ENCODE measurements at regions not wholly inside any gene's neighbourhood (a gene's known extent, or its start where the extent isn't known, plus 50 kb on each side); places are given as distances from the start of the nearest gene placed in this dataset.

DNA sequence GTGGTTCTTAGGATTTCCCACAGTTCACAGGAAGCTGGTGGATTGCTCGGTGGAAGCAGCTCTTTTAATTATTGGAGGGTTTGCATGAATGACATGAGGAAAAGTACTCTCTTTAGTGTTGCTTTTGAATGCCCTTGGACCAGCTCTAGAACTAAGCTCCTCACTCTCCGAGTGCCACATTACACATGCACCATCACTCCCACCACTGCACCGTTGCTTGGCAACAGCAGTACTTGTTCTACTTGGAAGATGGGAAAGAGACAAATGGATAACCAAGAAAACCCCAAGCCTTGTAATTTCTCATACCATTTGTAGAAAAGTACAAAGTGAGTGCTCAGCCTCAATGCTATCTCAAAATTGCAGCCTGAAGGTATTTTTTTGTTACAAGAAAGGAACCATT lies 620.2 kb upstream of the BOD1L1 start:
- DNase-seq = no peak

- no peak for DNase-seq
Observed at GRCh38 chr4:14249226-14249625, 621.7 kb upstream of the BOD1L1 start.

DNA sequence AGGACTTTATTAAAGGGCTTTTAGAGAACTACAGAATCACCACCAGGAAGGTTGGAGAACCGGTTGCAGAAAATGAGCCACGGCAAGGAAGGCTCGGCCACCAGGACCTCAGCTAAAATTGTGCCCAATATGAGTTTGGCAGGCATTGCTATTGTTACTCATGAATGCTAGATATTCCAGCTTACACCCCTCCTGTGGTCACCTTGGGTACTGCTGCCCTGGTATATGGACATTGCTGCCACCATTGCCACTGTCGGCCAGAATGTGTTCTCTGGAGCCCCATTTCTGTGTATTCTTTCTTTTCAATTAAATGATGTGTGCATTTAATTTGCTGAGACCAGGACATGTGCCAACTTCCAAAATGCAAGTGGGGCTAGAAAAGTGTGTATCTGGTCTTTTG lies 626.7 kb upstream of the BOD1L1 start:
- DNase-seq = peak in 1 of 3 donors; percentile 4

DNA sequence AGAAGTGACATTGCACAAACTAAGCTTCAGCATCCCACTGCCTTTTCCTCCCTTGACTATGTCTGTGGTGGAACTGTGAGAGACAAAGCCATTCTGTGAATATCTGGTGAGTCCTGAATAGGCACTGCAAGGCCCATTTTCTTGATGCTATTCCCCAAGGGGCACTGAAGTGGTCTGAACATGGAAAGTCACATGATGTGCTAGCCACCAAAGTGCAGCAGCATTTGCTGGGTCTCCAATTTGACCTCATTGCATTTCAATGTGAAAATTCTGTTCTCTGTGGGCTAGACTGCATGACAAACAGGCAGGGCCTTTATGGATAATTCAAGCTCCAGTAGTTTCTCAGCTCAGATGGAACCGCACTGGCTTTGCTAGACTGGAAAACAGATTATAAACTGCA lies 627.4 kb upstream of the BOD1L1 start:
- DNase-seq = no peak

DNA sequence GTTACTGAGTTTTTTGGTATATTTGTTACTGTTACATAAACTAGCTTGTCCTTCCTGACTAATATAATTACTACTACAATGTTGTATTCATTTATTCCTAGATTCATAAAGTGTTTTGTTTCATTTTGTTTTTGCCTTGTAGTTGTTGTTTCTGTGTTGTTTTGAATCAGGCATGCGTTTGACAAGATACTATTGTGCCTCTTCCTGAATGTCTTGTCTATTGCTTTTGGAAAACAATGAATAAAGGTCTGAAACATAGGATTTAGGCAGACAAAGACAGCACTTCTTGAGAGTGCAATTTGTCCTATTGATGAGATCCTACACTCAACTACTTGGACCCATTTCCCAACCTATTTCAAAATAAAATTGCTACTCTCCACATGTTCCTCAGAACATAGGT lies 630.4 kb upstream of the BOD1L1 start:
- no peak for DNase-seq

GRCh38 chr4:14259936-14260335 lies 632.4 kb upstream of the BOD1L1 start:
- no peak for DNase-seq

DNA sequence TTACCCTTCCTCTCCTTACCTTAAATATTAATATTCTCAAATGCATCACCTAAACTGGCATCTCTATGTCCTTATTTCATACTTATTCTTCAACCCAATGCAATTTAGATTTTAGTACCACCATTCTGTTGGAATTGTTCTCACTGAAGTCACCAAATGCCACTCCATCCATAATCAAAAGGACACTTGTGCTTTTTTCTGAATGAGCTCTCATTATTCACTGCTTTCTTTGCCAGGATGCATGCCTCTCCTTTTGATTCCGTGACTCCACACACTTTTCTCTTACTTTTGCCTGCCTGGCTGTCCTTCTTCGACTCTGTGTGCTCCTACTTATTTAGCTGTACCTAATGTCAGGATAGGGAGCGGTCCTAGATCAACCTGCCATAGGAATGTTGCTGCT lies 633.1 kb upstream of the BOD1L1 start:
- DNase-seq = no peak

DNA sequence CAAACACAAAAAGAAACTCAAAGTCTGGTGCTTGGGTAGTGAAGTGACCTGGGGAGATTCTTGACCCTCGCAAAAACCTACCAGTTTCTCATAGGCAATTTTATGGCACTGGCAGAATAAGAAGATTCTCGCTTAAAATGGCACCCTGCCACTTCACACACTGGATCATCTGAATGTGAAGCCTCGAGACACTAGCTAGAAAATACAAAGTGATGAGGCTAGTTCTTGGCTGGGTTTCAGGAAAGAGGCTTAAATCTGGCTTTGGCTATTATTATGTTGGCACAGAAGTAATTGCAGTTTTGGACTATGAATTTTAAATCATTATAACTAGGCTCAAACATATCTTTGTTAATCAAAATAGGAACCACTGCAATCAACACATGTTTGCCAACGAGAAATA lies 634.7 kb upstream of the BOD1L1 start:
- DNase-seq = no peak

- no peak for DNase-seq
Observed at GRCh38 chr4:14264437-14264836, 636.9 kb upstream of the BOD1L1 start.

DNA sequence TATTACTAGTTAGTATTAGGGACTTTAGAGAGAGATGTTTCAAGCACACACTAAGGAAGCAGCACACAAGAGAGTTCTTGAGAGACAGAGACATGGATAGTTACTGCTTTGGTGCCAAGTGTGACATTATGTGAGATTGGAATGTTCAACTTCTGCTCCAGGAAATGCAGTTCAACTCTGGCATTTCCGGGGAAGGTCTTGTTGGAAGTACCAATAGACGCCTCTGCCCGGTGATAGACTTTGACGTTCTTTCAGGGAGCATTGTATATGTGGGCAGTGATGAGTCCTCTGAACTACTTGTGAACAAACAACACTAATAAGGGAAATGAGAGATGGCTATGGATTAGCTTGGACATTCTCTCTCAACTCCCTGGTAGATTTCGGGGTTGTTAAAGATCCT lies 638.1 kb upstream of the BOD1L1 start:
- DNase-seq = no peak

DNA sequence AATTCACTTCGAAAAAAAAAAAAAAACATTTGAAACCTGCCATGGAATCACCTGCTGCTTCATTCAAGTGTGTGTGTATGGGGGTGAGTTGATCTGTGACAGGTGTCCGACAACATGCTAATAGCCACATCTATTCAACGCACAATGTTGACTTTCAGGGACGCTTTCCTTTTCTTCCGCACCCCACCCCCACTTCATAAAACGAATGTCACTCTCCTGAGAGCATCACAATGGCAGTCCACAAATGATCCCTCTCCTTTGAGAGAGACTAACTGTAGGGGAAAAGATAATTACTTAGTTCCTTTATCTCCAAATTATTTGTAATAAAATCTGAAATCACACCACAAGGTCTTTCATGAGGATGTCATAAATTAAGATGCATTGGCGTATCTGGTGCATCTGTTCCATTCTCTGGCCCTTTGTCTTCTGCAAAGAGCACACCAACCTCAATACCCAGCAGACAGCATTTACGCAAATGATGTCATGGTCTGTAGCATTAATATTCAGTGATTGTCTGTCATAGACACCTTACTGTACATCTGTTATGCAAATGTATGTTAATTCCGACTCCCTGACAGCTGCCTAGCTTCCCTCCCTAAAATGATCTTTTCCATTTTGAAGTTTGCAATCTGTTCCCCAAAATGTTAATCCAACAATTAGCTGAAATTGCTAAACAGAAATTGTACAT lies 640.0 kb upstream of the BOD1L1 start:
- no peak for DNase-seq

DNA sequence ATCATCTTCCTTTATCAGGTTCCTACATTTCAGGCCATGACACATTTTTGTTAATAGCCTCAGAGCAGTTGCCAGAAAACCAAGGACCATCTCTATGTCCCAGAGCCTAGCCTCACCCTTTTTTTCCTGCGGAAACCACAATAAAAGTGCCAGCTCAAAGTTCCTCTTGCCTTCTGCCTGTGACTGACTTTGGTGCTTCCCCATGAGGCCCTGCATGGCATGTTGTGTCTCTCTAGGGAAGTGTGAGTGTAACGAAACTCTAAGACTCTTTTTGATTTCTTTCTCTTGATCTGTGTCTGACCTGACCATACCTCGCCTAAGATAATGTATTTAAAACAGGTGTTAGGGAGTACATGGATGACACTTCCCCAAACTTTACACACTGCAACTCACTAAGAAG lies 642.3 kb upstream of the BOD1L1 start:
- DNase-seq = peak; percentile 3 to 32 (median 10)

DNA sequence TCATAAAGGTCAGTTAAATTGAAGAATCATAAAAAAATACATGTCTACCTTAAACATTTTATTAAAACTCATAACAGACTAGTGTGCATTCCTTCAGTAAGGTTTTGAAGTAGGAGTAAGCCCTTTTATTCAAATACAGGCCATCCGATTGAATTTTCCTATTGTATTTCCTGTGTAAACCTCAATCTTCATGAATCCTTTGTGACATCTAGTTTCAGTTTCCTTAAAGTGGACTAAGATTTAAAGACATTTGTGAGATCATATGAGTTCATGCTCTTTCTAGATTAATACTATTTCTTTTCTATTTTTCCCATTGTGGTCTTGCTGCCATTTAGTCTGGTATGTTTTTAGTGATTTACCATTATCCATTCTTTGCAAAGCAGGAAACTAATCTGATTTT lies 644.7 kb upstream of the BOD1L1 start:
- DNase-seq = no peak

GRCh38 chr4:14277505-14277904 lies 650.0 kb upstream of the BOD1L1 start:
- DNase-seq = peak in 1 of 3 donors; percentile 5

DNA sequence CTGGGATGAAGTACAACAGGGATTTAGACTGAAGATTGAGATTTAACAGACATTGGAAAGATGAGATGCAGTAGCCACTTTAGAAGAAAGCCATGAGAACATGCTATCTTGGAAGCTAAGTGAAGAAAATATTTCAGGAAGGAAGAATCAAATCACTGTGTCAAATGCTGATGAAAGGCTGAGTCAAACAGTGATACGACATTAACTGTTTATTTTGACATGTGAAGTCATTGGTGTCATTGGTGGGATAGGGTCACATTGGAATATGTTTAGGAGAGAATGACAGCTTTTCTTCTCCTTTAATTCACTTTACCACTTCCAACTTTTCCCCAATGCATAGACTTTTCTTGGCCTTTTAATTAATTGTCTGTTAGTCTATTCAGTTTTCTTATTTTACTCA lies 653.0 kb upstream of the BOD1L1 start:
- DNase-seq = no peak

GRCh38 chr4:14284578-14284977 lies 657.1 kb upstream of the BOD1L1 start:
- DNase-seq = no peak

DNA sequence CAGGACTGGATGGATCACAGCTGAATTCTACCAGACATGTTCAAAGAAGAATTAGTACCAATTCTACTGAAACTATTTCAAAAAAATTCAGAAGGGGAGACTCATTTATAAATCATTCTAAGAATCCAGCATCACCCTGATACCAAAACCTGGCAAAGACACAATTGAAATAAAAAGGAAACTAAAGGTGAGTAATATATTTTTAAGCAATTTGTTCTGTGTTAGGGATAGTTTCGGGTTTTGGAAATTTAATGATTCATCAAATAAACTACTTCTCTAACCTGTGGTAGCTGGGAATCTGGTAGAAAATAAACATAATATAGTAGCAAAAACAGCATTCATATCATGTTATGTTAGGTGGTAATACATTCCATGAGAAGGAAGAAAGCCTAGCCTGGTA lies 662.2 kb upstream of the BOD1L1 start:
- no peak for DNase-seq

DNA sequence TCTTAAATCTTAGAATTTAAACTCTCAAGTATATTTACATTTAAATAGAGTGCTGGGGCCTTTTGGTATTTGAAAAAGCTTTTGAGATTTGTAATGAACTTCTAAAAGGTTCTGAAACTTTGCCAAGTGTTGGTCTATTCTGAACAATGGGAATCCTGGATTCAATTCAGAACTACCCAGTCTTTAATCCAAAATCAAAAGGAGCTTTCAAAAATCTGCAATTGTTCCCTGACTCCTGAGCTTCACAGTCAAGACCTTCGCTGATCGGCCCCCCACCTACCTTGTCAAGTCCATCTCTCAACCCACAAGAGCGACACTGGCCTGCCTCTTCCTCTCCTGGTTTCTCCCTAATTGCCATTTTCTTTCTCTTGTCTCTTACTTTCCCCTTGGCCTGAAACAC lies 666.1 kb upstream of the BOD1L1 start:
- DNase-seq = no peak

DNA sequence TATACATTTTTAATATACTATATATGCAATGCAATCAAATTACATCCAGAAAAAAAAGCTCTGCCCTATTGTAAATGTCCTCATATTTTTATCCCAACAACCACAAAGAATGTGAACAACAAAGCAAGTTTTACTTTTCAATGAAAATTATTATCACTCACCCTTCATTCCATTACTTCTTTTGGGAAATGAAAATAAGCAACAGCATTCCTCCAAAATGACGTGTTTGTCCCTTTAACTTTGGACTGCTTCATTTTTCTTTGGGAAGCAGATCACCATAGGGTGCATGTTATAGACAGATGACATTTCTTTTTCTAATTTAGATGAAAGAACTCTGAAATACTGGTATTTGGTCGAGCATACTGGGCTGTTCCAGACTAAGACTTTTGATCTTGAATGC lies 667.1 kb upstream of the BOD1L1 start:
- DNase-seq = no peak

GRCh38 chr4:14299166-14299565 lies 671.6 kb upstream of the BOD1L1 start:
- DNase-seq = no peak

DNA sequence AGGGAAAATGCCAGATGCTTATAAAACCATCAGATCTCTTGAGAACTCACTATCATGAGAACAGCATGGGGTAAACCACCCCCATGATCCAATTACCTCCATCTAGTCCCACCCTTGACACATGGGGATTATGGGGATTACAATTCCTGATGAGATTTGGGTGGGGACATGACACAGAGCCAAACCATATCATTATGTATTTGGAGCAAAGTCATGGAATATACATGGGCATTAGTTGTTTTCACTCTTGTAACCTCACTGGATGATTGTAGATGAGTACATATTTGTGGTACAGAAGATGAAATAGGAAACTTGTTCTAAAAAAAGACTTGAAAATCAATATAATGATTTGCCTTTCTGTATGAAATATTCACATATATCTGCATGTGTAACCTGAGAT lies 674.5 kb upstream of the BOD1L1 start:
- DNase-seq = no peak

DNA sequence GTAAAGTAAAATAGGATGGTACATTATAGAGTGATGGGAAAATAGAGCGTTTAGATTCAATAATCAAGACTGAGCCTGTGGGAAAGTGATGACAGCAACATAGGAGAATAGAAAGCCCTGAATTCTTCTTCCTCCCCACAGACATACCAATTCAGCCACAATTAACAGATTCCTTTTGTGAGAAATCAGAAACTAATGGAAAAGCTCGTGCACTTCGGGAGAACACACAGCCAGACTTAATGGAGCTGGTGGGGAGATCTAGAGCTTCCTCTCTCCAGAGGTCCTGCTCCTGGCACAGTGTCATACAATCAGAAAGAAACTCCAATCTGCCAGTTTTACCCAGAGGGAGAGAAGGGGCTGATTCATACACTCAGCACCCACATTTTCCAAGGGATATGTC lies 676.3 kb upstream of the BOD1L1 start:
- DNase-seq = no peak

DNA sequence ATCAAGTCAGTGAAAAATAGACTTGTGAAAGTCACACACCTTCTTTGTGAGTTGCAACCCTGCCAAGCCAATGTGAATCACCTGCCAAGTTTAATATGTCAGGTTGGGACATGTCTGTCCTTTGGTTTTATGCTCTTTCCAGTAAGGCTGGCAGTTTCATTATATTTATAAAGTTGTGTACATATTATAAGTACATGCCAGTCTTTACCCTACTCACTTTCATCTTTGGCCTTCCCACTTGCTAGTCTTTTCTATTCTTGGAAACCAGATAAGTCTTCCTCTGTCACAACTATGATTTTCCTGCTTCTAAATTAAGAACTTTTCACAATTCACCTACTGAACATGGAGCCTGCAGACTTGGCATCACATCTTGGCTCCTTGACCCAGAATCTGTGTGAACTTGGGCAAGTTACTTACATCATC lies 680.7 kb upstream of the BOD1L1 start:
- no peak for DNase-seq

DNA sequence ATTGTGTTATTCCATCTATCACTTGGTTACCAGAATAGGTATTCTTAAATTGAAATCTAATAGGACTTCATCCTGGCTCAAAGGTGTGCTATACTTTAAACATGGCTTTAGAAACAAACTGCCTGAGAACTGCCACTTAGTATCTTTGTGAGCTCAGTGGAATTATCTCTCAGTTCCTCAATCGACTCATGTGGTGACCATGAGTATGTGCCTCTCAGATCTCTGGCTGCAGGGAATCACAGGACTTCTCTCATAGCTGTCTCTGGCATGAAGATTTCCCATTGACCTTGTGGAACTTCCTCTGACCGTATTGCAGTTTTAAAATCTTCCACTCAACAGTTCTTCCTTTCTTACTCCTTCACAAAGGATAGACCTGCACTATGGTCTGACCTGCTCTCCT lies 681.9 kb upstream of the BOD1L1 start:
- peak in 1 of 3 donors; percentile 14 for DNase-seq

- DNase-seq = no peak
Observed at GRCh38 chr4:14313757-14314156, 686.2 kb upstream of the BOD1L1 start.

Measured in muscle of back (tissue), 3 donors.